Posterior cingulate gyrus (tissue), 11 donors: ENCODE measurements at regions not wholly inside any gene's neighbourhood (a gene's known extent, or its start where the extent isn't known, plus 50 kb on each side); places are given as distances from the start of the nearest gene placed in this dataset.

Source experiments
- DNase-seq, 10 donors: peaks; one replicate each; pipeline versions ENCODE4 v3.0.0 to v3.0.0-alpha.2; 2020 to 2021; ENCODE audit warnings: mixed read lengths in 3 of 10
- intact Hi-C: fragments of 100-400 bp; cut with DNase I; formaldehyde crosslinking; loops from one replicate; pipeline ENCODE4 v1.15.1; 2023

DNA sequence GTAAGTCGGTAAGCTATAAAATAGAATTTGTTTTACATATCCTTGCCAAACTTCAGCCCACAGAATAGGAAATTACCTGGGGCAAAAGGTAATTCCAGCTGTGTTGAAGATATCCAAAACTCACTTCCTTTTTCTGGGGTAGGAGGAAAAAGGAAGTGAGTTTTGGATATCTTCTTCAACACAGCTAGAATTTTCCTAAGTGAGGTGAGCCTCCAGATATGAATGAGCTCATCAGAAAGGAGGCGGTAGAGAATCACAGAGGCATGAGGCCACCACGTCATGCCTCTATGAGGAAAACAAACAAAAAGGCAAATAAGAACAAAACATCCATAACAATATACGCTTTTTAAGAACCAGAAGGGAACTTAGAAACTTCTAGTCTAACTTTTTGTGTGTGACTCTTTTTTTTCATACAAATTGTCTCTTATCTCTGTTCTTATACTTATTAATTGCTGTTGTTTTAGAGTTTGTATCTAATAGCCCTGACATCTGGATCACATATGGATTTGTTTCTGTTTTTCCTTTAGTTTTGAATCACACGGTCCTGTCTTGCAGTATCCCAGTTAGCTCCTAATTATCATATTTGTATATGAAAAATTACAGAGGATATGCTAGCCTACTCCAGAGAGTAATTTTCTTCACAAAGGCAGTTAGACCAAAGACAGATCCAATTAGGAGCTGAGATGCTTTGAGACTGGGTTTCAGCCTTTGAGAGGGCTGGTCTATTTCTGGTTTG, 104.5 kb downstream of the RBM43 start:
- intact Hi-C loops: no loop called here
- no peak for DNase-seq

DNA sequence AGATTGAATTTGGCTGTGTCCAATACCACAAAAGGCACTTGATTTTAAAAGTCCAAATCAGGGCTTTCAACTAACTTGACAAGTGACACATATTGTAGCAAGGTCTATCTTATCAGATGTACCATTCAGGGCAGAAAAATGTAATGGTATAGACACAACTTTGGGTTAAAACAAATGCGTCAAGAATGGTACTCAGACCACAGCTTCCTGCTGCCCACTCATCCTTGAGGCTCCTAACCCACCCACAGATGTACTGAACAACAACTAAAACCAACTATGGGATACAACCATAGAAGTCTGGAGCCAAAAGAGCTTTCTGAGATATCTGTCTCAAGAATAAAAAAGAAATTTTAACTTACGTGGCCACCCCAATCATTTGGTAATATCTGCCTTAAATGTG, 105.2 kb downstream of the RBM43 start:
- DNase-seq: no peak
- intact Hi-C loops: no loop called here

DNA sequence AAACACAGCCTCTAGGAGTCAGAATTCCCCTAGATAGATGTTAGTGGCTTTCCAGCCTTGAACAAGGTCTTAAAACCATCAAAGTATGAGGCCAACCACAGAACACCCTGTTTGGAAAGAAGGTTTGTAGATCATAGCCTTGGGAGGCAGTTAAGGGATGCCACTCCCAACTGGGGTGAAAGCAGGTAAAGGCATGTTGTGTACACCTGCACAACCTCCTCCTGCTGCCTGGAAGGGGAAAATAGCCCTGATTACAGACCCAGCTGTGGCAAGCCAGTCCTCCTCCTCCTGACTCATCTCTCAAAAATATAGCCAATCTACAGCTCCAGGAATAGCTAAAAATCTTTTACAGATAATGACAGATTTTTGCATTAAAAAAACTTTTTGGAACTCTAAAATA, 108.1 kb downstream of the RBM43 start:
- DNase-seq: no peak
- intact Hi-C loops: no loop called here

DNA sequence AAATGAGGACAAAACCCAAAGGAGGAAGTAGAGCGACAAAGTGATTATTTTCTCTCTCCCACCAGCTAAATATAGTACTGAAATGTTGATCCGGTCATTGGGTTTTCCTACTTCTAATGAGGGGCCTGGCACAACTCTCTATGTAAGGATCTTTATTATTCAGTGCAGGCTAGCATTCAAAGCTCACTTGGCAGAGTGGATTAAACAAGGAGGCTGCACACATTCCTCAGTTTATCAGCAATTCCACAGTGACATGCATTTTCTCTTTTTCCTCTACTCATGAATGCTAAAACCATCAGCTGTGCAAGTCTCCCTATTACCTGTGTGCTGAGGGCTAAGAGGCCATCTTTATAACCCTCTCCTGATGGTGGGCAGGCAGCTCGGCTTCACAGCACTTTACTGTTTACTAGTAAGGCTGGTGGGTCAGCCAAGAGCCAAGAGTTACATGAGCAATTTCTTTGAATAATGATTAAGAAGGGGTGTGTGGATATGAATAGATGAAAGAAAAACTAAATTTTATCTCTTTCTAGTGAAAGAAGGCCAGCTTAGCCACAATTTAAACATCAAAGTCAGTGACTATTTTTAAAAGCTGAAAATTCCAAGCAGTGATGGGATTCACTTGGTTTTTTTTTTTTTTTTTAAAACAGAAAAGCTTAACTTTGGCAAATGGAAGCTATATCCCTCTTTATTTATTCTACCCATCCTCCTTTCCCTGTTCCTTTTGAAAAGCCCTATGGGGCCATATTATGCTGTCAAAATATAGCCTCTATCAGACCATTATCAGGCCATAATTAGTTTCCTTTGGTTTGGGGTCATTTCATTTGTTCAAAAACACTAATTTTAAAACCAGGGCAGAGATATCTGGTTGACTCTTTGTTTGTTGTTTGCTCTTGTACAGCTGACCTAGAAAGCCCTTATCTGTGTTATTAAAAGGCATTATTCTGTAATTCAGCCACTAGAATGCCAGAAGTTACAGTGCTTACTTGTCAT, 111.0 kb downstream of the RBM43 start:
- intact Hi-C loops: no loop called here
- DNase-seq: no peak

DNA sequence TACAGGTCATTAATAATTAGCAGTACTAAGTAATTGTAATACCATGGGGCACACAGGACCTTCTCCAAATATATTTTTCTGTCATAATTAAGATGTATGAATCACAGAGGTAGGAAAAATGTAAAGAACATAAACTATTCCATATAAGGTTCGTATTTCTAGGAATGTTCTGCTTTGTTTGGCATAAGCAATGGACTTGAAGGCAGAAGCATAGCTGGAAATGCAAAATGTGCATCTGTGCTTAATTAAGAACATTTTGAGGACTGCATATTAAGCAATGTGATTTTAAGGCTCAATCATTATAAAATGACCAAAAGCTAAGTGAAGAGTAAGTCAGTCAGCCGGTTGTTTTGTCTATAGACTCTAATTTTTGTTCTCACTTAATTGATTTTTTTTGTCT, 123.2 kb downstream of the RBM43 start:
- intact Hi-C loops: no loop called here
- DNase-seq: no peak

DNA sequence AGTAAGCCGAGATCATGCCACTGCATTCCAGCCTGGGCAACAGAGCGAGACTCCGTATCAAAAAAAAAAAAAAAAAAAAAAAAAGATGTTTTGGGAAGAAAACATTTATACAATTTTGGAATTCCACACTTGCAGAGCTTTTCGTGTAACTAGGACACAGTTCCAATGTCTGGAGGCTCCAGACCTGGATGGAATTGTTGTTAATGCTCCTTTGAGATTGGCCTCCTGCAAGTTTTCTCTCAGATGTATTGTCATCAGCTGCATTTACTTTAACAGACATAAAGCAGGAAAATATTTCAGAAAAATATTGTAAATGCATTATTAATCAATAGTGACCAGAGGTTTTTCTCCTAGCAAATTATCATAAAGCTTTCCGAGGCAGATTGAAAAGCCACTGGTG, 124.1 kb downstream of the RBM43 start:
- no peak for DNase-seq
- intact Hi-C loops: no loop called here

DNA sequence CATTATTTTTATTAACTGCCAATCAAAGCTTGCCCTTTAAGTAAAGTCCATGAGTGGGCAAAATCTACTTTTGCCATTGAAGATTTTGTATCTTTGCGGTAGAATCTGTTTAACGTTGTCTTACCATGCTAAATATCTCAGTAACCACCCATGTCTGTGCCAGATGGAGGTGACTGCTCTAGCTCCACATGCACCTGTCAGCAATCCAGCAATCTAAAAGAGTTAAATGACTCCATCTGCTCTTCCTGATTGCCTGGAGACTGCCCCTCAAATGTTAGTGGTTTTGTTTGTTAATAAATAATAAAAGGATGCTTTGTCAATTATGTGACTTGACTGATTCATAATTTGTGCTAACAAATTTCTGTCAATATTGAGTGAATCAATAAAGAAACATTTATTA, 141.7 kb downstream of the RBM43 start:
- no peak for DNase-seq
- intact Hi-C loops: no loop called here

DNA sequence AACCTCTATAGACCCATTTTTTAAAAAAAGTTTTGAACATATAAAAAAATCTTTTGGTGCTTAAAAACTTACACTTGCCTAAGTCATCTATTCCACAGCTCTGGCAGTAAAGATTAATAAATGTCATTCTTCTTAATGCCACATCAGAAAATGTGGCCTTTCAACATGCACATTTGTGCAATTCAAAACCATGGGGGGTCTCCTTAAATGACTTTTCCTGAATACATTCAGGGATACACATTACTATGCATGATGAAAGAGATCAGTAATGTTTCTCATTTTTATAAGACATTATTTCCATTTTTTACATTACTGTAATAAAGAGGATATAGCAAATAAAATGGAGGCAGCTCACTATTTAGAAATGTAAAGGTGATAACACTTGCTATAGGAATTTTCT, 142.3 kb downstream of the RBM43 start:
- intact Hi-C loops: no loop called here
- DNase-seq: no peak

DNA sequence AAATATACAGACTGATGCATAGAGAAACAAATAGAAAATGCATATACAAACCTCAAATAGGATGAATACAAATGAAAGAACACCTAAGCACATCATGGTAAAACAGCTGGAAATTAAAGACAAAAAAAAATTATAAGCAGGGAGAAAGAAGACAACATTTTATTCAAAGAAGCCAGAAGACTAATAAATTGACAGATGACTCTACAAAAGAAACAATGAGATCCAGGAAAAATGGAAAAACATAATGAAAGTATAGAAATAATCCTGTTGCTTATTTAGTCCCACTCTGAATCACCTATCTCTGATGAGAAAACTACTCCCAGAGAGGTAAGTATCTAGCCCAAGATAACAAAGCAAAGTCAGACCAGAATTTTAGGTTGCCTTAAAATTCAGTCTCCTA, 143.4 kb downstream of the RBM43 start:
- intact Hi-C loops: no loop called here
- no peak for DNase-seq

DNA sequence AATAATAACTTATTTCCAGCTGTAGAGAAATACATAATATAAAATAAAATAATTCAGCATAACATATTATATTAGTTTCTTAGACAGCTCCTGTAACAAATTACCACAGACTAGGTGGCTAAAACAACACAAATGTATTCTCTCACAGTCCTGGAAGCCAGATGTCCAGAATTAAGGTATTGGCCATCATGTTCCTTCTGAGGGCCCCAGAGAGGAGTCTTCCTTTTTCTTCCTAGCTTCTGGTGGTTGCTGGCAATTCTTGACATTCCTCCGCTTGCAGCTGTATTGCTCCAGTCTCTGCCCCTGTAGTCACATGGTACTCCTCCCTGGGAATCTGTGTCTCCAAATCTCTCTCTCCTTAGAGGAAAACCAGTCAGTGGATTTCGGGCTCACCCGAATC, 146.8 kb downstream of the RBM43 start:
- no peak for DNase-seq
- intact Hi-C loops: no loop called here

DNA sequence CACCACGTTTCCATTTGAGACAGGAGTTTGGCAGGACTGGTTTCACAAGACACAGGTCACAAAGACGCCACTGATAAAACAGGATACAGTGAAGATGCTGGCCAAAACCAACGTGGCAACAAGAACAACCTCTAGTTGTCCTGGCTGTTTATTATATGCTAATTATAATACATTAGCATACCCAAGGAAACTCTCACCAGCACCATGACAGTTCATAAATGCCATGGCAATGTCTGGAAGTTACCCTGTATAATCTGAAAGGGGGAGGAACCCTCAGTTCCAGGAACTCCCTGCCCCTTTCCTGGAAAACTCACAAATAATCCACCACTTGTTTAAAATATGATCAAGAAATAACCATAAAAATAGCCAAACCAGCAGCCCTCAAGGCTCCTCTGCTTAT, 148.3 kb downstream of the RBM43 start:
- DNase-seq: no peak

DNA sequence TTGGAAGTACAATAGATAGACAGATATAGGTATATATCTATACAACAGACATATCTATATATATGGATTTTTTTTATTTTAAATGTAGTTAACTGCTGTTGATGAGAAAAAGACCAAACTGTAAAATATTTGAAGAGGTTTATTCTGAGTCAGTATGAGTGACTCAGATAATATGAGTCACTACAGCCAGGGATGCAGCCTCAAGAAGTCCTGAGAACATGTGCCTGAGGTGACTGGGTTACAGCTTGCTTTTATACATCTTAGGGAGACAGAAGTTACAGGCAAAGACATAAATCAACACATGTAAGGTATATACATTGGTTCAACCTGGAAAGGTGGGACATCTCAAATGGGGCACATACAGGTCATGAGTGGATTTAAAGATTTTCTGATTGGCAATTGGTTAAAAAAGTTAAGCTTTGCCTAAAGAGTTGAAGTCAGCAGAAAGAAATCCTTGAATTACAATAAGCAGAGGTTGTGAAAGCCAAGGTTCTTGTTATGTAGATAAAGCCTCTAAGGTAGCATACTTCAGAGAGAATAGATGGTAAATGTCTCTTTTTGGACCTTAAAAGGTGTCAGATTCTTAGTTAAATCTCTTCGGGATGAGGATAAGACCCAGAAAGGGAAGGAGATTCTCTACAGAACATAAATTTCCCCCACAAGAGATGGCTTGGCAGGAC, 149.9 kb downstream of the RBM43 start:
- DNase-seq: peak in 1 of 10 donors; percentile 27
- intact Hi-C loops: no loop called here

More for the DNA sequence above, 148.3 kb downstream of the RBM43 start:
- intact Hi-C loops: no loop called here

DNA sequence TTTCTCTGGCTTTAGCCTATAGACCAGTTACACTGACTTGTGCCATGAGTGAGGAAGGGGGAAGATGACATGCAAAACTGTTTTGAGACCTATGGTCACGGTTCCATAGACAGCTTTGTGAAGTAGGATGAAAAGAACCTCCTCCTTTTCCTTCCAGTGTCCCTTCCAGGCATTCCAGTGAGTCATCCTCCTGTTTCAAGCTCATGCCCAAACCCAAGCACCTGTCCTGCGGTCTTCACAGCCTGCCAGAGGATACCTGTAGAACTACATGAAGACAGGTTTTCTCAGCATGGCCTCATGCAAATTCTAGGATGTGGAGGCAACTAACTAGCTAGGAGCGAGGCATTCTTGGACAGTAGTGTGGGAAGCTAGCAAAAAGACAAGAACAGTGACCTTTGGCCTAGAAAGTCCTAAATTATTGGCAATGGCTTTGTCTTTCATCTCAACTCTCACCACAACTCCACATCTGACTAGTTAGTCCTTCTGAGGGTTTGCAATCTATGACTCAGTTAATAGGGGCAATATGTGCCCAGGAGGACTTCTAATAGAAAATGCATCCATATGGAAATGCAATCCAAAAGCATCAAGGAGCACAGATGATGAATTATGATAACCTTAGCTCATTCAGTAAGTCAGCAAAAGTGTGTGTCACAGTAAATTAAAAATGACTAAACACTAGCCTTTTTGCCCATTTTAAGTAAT, 154.7 kb downstream of the RBM43 start:
- no peak for DNase-seq

DNA sequence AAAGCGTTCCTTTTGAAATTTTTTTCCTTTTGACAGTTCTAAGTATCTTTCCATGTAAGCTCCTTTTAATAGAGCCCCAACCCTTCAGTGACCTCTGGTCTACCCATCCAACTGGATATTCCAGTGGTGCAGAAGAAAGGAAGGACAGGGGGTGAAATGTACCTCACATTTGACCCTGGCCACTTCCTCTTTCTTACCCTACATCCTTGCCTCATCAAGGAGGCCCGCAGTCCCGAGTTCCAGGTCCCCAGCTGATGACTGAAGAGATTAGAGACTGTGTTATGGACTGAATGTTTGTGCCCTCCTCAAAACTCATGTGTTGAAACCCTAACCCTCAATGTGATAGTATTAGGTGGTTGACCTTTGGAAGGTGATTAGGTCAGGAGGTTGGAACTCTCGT, 158.1 kb downstream of the RBM43 start:
- intact Hi-C loops: no loop called here

More for the DNA sequence above, 154.7 kb downstream of the RBM43 start:
- intact Hi-C loops: no loop called here

DNA sequence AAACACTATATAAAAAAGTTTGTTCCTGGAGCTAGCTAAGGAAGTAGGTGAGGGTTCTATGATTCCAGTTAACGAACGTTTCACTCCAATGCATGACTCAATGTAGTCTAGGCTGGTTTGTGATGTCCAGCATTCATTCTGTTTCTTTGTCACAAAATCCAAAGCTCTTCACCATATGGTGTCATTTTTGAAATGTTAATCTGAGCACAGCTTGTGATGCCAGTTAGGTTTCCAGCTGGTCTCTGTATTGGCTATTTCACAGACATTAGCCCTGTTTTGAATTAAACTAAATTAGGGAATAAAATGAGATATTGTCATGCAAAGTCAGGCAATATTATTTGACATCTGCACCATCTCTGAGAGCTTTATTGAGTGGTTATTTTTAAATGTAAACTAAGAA, 159.4 kb downstream of the RBM43 start:
- no peak for DNase-seq
- intact Hi-C loops: no loop called here

More for the DNA sequence above, 158.1 kb downstream of the RBM43 start:
- DNase-seq: peak in 1 of 10 donors; percentile 34

DNA sequence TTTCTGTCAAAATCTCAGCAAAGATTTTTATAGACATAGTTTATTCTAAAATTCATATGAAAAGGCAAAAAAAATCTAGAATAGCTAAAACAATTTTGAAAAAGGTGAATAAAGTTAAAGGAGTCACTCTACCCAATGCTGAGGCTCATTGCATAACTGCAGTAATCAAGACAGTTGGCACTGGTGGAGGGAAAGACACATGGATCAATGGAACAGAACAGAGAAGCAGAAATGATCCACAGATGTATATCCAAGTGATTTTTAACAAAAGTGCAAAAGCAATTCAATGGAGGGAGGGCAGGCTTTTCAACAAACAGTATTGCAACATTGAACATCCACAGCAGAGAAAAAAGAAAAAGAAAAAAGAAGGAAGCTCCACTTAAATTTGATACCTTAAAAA, 162.8 kb downstream of the RBM43 start:
- DNase-seq: no peak
- intact Hi-C loops: no loop called here

DNA sequence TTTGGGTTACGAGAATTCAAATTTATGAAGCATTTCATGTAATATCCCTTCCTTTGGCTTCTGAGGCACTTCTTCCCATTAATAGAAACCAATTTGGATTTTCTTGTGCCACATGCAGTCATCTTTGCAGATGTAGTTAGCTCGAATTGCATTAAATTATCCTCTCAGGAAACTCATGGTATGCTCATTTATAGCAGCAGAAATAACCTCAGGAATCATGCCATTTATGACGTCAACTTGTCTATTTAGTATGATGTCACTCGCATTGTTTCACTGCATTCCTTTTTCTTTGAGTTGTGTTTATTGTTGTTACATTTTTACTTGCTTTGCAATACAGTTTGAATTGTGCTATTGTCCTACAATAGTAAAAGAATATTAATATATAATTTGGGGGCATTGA, 163.8 kb downstream of the RBM43 start:
- intact Hi-C loops: no loop called here
- DNase-seq: no peak

DNA sequence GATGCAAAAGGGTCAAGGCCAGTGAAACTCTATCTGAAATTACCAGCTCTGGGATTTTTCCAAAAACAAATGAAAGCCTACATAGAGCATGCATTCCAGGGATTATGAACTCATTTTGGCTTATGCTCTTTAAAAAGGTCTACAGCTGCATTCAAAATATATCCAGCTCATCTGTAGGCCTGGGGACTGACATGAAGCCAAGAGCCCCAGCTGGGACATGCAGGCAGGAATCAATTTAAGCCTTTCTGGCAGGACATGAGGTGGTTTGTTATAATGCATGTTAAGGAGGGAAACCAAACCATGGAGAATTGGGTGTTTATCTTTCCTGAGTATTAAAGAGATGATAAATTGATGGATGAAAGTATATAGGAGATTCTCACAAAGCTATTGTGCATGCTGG, 164.5 kb downstream of the RBM43 start:
- intact Hi-C loops: no loop called here
- DNase-seq: peak in 1 of 10 donors; percentile 31

DNA sequence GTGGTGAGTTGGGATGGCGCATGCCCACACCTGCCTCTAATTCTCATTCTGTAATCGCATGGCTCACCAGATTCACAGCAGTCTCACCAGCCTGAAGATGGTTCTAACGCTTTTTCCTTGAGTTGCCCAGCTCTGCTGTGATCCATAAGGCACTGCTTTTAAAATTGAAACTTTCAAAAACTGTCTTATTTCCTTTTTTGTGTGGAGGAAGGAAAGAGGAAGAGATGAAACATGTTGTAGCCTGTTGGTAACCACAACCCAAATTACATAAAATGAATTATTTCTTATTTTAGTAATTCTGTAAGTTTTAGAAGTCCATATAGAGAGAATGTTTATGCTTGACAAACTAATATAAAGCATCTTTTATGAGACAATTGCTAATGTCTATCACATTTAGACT, 165.4 kb downstream of the RBM43 start:
- intact Hi-C loops: no loop called here
- DNase-seq: no peak

DNA sequence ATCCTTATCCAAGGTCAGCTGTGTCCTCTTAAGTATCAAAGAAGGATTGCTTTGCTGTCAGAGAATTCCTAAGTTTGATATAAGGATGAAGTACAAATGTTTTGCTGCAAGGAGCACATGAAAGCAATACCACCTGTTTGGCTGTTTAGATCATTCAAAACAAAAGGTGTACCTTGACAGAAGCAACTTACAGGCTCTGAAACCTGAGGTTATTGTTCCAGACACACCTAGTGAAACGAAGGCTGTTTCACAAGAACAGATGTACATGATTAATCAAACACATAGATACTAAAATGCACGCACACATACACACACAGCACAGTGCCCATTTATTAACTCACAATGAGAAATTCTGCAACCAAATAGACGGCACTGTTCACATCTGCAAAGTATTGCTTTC, 166.2 kb downstream of the RBM43 start:
- intact Hi-C loops: no loop called here
- DNase-seq: no peak

DNA sequence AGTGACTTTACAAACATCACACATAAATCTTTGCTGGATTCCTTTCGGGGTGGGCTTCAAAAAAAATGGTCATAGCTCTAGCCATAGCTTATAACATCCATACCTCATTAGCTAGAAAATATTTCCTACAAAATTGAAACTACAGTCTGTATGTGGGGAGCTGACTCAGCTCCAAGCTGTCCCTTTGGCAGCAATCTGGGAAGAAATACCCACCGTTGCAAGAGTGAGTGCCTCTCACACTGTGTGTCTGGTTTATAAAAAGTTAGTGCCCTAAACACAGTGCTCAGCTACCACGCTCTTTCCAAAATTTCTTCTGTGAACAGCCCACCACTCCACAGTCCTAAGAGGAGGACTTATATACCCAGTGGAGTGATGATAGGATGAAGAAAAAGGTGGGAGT, 170.1 kb downstream of the RBM43 start:
- intact Hi-C loops: no loop called here
- peak in 8 of 10 donors; percentile 4 to 77 (median 34) for DNase-seq
